ENCODE measurements at regions not wholly inside any gene's neighbourhood (a gene's known extent, or its start where the extent isn't known, plus 50 kb on each side); places are given as distances from the start of the nearest gene placed in this dataset.

- TF ChIP-seq CTCF (IDR thresholded peaks at IDR 0.05; ENCODE audit: low read depth, low read length) = no peak
- TF ChIP-seq EZH2phosphoT487 (IDR thresholded peaks at IDR 0.05; ENCODE audit: low read depth) = no peak
- Histone ChIP-seq H4K20me1 (ENCODE audit: insufficient read depth, low read length) (no peaks in the 10 kb centered on the region), H3K27me3 (ENCODE audit: low read depth, low read length) (no peaks in the 10 kb centered on the region), H3K9ac (ENCODE audit: low read length) (no peak overlapping the region), H3K4me1 (ENCODE audit: low read length) (peaks cover 11% of the 10 kb centered on the region), H3K79me2 (ENCODE audit: low read length) (no peaks in the 10 kb centered on the region), H3K9me3 (ENCODE audit: insufficient read depth, low read length) (no peaks in the 10 kb centered on the region), H3K36me3 (replicated peaks; ENCODE audit: low read depth, low read length) (no peaks in the 10 kb centered on the region), H2AFZ (ENCODE audit: low read depth, low read length) (no peak overlapping the region), H3K27ac (ENCODE audit: low read length) (no peak overlapping the region), H3K4me3 (ENCODE audit: low read length) (no peak overlapping the region), H3K4me2 (ENCODE audit: low read length) (no peak overlapping the region)
These were observed 769.1 kb upstream of the LUZP2 start for GRCh38 chr11:23727794-23728193.

- Histone ChIP-seq H3K9me3 (ENCODE audit: insufficient read depth, low read length) (no peaks in the 10 kb centered on the region), H3K79me2 (ENCODE audit: low read length) (no peaks in the 10 kb centered on the region), H3K27ac (ENCODE audit: low read length) (no peak overlapping the region), H3K9ac (ENCODE audit: low read length) (no peak overlapping the region), H2AFZ (ENCODE audit: low read depth, low read length) (no peak overlapping the region), H3K4me3 (ENCODE audit: low read length) (no peak overlapping the region), H4K20me1 (ENCODE audit: insufficient read depth, low read length) (no peaks in the 10 kb centered on the region), H3K4me1 (ENCODE audit: low read length) (peaks cover 3% of the 10 kb centered on the region), H3K27me3 (ENCODE audit: low read depth, low read length) (no peaks in the 10 kb centered on the region), H3K4me2 (ENCODE audit: low read length) (no peak overlapping the region), H3K36me3 (replicated peaks; ENCODE audit: low read depth, low read length) (no peaks in the 10 kb centered on the region)
- TF ChIP-seq EZH2phosphoT487 (IDR thresholded peaks at IDR 0.05; ENCODE audit: low read depth) (no peak), CTCF (IDR thresholded peaks at IDR 0.05; ENCODE audit: low read depth, low read length) (no peak)
These were observed 767.8 kb upstream of the LUZP2 start for GRCh38 chr11:23729088-23729487.

GRCh38 chr11:23730307-23730998 is 766.4 kb upstream of the LUZP2 start:
- H3K27ac ChIP-seq (ENCODE audit: low read length) = no peak overlapping the region
- H3K4me2 ChIP-seq (ENCODE audit: low read length) = no peak overlapping the region
- H3K4me3 ChIP-seq (ENCODE audit: low read length) = no peak overlapping the region
- H3K4me1 ChIP-seq (ENCODE audit: low read length) = no peaks in the 10 kb centered on the region
- H2AFZ ChIP-seq (ENCODE audit: low read depth, low read length) = no peak overlapping the region
- H3K79me2 ChIP-seq (ENCODE audit: low read length) = no peaks in the 10 kb centered on the region
- no peaks in the 10 kb centered on the region for H4K20me1 ChIP-seq (ENCODE audit: insufficient read depth, low read length)
- no peak for TF ChIP-seq EZH2phosphoT487 (IDR thresholded peaks at IDR 0.05; ENCODE audit: low read depth)
- no peak for TF ChIP-seq CTCF (IDR thresholded peaks at IDR 0.05; ENCODE audit: low read depth, low read length)
- no peaks in the 10 kb centered on the region for H3K27me3 ChIP-seq (ENCODE audit: low read depth, low read length)
- no peaks in the 10 kb centered on the region for H3K36me3 ChIP-seq (replicated peaks; ENCODE audit: low read depth, low read length)
- H3K9ac ChIP-seq (ENCODE audit: low read length) = no peak overlapping the region
- no peaks in the 10 kb centered on the region for H3K9me3 ChIP-seq (ENCODE audit: insufficient read depth, low read length)

- no peak for TF ChIP-seq CTCF (IDR thresholded peaks at IDR 0.05; ENCODE audit: low read depth, low read length)
- no peak for TF ChIP-seq EZH2phosphoT487 (IDR thresholded peaks at IDR 0.05; ENCODE audit: low read depth)
- no peaks in the 10 kb centered on the region for H3K36me3 ChIP-seq (replicated peaks; ENCODE audit: low read depth, low read length)
- no peak overlapping the region for H3K4me2 ChIP-seq (ENCODE audit: low read length)
These were observed 764.8 kb upstream of the LUZP2 start for GRCh38 chr11:23732026-23732425.

More at GRCh38 chr11:23732026-23732425, 764.8 kb upstream of the LUZP2 start:
- Histone ChIP-seq H2AFZ (ENCODE audit: low read depth, low read length) (no peak overlapping the region), H3K9ac (ENCODE audit: low read length) (no peak overlapping the region), H3K4me3 (ENCODE audit: low read length) (no peak overlapping the region), H3K4me1 (ENCODE audit: low read length) (no peaks in the 10 kb centered on the region), H3K27ac (ENCODE audit: low read length) (no peak overlapping the region), H3K27me3 (ENCODE audit: low read depth, low read length) (no peaks in the 10 kb centered on the region), H3K9me3 (ENCODE audit: insufficient read depth, low read length) (no peaks in the 10 kb centered on the region), H4K20me1 (ENCODE audit: insufficient read depth, low read length) (no peaks in the 10 kb centered on the region), H3K79me2 (ENCODE audit: low read length) (no peaks in the 10 kb centered on the region)
